Mammary epithelial cell (primary cell): ENCODE measurements at regions not wholly inside any gene's neighbourhood (a gene's known extent, or its start where the extent isn't known, plus 50 kb on each side); places are given as distances from the start of the nearest gene placed in this dataset.

Source experiments
- CTCF ChIP-seq, 2 donors: IDR thresholded peaks in 1 of 2; conservative IDR thresholded peaks in 1 of 2; 2 replicates each; pipeline ENCODE4 v1.5.1; 2011 to 2012; ENCODE audit warnings: inconsistent platforms in 2 of 2, low read length in 2 of 2, mild to moderate bottlenecking in 2 of 2, control low read depth in 1 of 2, low read depth in 1 of 2; ENCODE audit not compliant: insufficient read depth in 1 of 2; ENCODE audit errors: extremely low read depth in 1 of 2
- EZH2 ChIP-seq: IDR thresholded peaks from 2 replicates; pipeline ENCODE4 v1.6.1; 2012; ENCODE audit warnings: low read length, inconsistent platforms, borderline replicate concordance

DNA sequence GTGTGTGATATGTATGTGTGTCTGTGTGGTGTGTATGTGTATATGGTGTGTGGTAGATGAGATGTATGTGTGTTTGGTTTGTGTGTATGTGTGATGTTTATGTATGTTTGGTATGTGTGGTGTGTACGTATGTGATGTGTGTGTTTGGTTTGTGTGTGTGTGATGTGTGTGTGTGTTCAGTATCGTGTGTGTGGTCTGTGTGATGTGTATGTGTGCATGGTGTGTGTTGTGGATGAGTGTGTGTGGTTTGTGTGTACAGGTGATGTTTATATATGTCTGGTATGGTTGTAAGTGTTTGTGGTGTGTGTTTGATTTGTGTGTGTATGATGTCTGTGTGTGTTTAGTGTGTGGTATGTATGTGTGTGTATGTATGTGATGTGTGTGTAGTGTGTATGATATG lies 199.4 kb downstream of the SUDS3 start:
- TF ChIP-seq CTCF (conservative IDR thresholded peaks at IDR 0.05 in 1 of 2, IDR thresholded peaks at IDR 0.05 in 1 of 2; ENCODE audit: extremely low read depth in 1 of 2, insufficient read depth in 1 of 2, low read depth in 1 of 2, low read length in 2 of 2) (no peak), EZH2 (no peak)
